ENCODE measurements at regions not wholly inside any gene's neighbourhood (a gene's known extent, or its start where the extent isn't known, plus 50 kb on each side); places are given as distances from the start of the nearest gene placed in this dataset.
"Not testable (repeated sequence)": the region's sequence is repeated elsewhere in the genome, so short reads cannot be mapped to it uniquely, and the experiment has no call there.

DNA sequence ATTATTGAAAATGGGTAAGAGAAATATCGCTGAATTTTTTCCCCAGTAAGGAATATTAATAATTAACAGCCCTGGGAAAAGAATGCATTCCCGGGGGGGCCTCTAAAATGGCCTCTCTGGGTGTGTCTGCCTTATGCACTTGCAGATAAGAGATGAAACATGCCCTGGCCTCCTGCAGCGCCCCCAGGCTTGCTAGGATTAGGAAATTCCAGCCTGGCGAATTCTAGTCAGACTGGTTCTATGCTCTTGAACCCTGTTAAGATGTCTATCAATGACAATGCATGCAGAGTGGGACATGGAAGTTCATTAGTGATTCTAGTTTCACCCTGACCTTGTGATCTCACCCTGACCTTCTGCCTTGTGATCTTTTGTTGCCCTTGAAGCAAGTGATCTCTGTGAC is 163.6 kb upstream of the CCNH start:
- ATAC-seq; H2AFZ ChIP-seq (ENCODE audit: control insufficient read depth, low read depth, low read length); intact Hi-C loops (cut with micrococcal nuclease; ENCODE audit: unreplicated experiment); in situ Hi-C loops (cut with MboI); H3K79me2 ChIP-seq (ENCODE audit: control insufficient read depth, insufficient read depth, low read length); H3K4me3 ChIP-seq; H3K9me3 ChIP-seq (replicated peaks; ENCODE audit: control insufficient read depth, insufficient read depth, low read length); H3K27ac ChIP-seq (ENCODE audit: control insufficient read depth, insufficient read depth); FAIRE-seq; RAD21 ChIA-PET (ENCODE audit: unreplicated experiment); H3K4me2 ChIP-seq (ENCODE audit: control insufficient read depth, insufficient read depth); DNase-seq (ENCODE audit: low read depth, low spot score); H3K4me1 ChIP-seq (ENCODE audit: control insufficient read depth, insufficient read depth, low read length); H3K9ac ChIP-seq (ENCODE audit: control insufficient read depth, insufficient read depth, low read length); H3K36me3 ChIP-seq (ENCODE audit: control insufficient read depth in 2 of 2, insufficient read depth in 2 of 2, low read length in 1 of 2); H4K20me1 ChIP-seq (ENCODE audit: control insufficient read depth, insufficient read depth); H3K27me3 ChIP-seq (replicated peaks in 1 of 2; ENCODE audit: control insufficient read depth in 2 of 2, insufficient read depth in 2 of 2, low read length in 1 of 2); SMC1A ChIA-PET (ENCODE audit: uncharacterized antibody, unreplicated experiment); POLR2A ChIA-PET; CTCF ChIA-PET; BruUV-seq (replicated peaks): not testable (repeated sequence)
- WGBS (ENCODE audit: insufficient coverage, insufficient replicate concordance, low lambda C conversion rate, missing lambda C conversion rate), result 23% methylated on average over 4 of the region's 4 CpGs

DNA sequence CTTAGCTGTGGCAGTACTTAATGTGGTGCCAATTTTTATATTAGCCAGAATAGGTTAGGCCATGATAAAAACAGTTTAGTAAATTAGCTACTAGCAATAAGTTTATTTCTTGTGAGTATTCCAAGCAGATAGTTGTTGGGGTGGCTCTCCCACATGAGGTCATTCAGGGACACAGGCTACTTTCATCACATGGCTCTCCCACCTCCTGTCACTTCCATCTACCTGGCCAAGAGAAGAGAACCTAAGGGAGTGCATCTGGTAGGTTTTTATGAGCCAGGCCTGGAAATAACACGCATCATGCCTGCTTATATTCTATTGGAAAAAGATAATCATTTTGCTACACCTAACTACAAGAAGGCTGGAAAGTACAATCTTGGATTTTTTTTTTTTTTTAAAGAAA is 161.4 kb upstream of the CCNH start:
- H3K27ac ChIP-seq (ENCODE audit: control insufficient read depth, insufficient read depth), result no peak overlapping the region
- FAIRE-seq (no peak), ATAC-seq (no peak), DNase-seq (ENCODE audit: low read depth, low spot score) (no peak)
- no peaks in the 10 kb centered on the region for H3K79me2 ChIP-seq (ENCODE audit: control insufficient read depth, insufficient read depth, low read length)
- no peaks in the 10 kb centered on the region; the same call in 1 of the 2 replicates for H4K20me1 ChIP-seq (ENCODE audit: control insufficient read depth, insufficient read depth)
- H3K4me2 ChIP-seq (ENCODE audit: control insufficient read depth, insufficient read depth), result no peak overlapping the region
- ChIA-PET RAD21 (ENCODE audit: unreplicated experiment) (no interaction called here), POLR2A (no interaction called here), CTCF (no interaction called here), SMC1A (ENCODE audit: uncharacterized antibody, unreplicated experiment) (interaction anchor here (0.7 kb wide), 1 partner anchor 563 kb away, joined by 3 read pairs; no protein-coding TSS in a partner anchor)
- no TSS peak for BruUV-seq (replicated peaks)
- no peak overlapping the region for H2AFZ ChIP-seq (ENCODE audit: control insufficient read depth, low read depth, low read length)
- no peaks in the 10 kb centered on the region for H3K27me3 ChIP-seq (replicated peaks in 1 of 2; ENCODE audit: control insufficient read depth in 2 of 2, insufficient read depth in 2 of 2, low read length in 1 of 2)
- intact Hi-C loops (cut with micrococcal nuclease; ENCODE audit: unreplicated experiment), result no loop called here
- H3K36me3 ChIP-seq (ENCODE audit: control insufficient read depth in 2 of 2, insufficient read depth in 2 of 2, low read length in 1 of 2), result no peaks in the 10 kb centered on the region
- in situ Hi-C loops (cut with MboI), result no loop called here
- no peaks in the 10 kb centered on the region for H3K4me1 ChIP-seq (ENCODE audit: control insufficient read depth, insufficient read depth, low read length)
- no peaks in the 10 kb centered on the region for H3K9me3 ChIP-seq (replicated peaks; ENCODE audit: control insufficient read depth, insufficient read depth, low read length)
- WGBS (ENCODE audit: insufficient coverage, insufficient replicate concordance, low lambda C conversion rate, missing lambda C conversion rate), result 0% methylated on average over 1 of the region's 1 CpG
- H3K9ac ChIP-seq (ENCODE audit: control insufficient read depth, insufficient read depth, low read length), result no peak overlapping the region
- TF ChIP-seq TCF3 (IDR thresholded peaks at IDR 0.05; ENCODE audit: borderline replicate concordance, insufficient read depth, low read depth, low read length) (no peak), ATF7 (IDR thresholded peaks at IDR 0.05; ENCODE audit: low read depth) (no peak), EED (IDR thresholded peaks at IDR 0.05; ENCODE audit: low read depth) (no peak), HDGF (IDR thresholded peaks at IDR 0.05) (no peak), YBX1 (IDR thresholded peaks at IDR 0.05) (no peak), ZZZ3 (IDR thresholded peaks at IDR 0.05; ENCODE audit: control insufficient read depth, insufficient read length, low read depth) (no peak)
- TF ChIP-seq, protein P1, sequence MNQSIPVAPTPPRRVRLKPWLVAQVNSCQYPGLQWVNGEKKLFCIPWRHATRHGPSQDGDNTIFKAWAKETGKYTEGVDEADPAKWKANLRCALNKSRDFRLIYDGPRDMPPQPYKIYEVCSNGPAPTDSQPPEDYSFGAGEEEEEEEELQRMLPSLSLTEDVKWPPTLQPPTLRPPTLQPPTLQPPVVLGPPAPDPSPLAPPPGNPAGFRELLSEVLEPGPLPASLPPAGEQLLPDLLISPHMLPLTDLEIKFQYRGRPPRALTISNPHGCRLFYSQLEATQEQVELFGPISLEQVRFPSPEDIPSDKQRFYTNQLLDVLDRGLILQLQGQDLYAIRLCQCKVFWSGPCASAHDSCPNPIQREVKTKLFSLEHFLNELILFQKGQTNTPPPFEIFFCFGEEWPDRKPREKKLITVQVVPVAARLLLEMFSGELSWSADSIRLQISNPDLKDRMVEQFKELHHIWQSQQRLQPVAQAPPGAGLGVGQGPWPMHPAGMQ (IDR thresholded peaks at IDR 0.05; ENCODE audit: borderline replicate concordance), result no peak
- TF ChIP-seq, protein P2, sequence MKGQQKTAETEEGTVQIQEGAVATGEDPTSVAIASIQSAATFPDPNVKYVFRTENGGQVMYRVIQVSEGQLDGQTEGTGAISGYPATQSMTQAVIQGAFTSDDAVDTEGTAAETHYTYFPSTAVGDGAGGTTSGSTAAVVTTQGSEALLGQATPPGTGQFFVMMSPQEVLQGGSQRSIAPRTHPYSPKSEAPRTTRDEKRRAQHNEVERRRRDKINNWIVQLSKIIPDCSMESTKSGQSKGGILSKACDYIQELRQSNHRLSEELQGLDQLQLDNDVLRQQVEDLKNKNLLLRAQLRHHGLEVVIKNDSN (IDR thresholded peaks at IDR 0.05; ENCODE audit: borderline replicate concordance, extremely low read length, insufficient read depth, low read depth, low read length), result no peak
- H3K4me3 ChIP-seq, result no peak overlapping the region

Measured in GM12878 (cell line).